ENCODE measurements at regions not wholly inside any gene's neighbourhood (a gene's known extent, or its start where the extent isn't known, plus 50 kb on each side); places are given as distances from the start of the nearest gene placed in this dataset.

DNA sequence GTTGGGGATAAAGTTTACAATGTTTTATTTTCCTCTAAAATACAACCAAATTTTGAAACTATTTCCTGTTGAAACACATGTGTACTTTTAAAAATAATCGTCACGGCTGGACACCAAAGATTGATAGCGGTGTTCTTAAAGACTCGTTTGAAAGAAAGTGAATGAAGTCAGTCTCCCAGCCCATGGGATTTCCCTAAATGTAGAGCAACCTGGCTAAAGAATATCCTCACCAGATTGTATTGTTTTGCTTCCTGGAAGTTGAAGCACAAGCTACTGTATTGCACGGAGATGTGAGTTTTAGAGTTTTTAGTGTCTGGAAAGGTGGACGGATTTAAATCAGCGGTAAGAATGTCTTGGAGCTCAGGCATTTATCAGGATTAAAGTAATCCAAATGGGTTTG, 189.5 kb downstream of the THBS2 start:
- TF ChIP-seq, protein P1, sequence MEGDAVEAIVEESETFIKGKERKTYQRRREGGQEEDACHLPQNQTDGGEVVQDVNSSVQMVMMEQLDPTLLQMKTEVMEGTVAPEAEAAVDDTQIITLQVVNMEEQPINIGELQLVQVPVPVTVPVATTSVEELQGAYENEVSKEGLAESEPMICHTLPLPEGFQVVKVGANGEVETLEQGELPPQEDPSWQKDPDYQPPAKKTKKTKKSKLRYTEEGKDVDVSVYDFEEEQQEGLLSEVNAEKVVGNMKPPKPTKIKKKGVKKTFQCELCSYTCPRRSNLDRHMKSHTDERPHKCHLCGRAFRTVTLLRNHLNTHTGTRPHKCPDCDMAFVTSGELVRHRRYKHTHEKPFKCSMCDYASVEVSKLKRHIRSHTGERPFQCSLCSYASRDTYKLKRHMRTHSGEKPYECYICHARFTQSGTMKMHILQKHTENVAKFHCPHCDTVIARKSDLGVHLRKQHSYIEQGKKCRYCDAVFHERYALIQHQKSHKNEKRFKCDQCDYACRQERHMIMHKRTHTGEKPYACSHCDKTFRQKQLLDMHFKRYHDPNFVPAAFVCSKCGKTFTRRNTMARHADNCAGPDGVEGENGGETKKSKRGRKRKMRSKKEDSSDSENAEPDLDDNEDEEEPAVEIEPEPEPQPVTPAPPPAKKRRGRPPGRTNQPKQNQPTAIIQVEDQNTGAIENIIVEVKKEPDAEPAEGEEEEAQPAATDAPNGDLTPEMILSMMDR (IDR thresholded peaks at IDR 0.05) = no peak
- no peak for TF ChIP-seq EZH2 (IDR thresholded peaks at IDR 0.05; ENCODE audit: borderline replicate concordance, insufficient read depth, low read depth, low read length, poor library complexity, severe bottlenecking)

Measured in B cell (primary cell).